Nephron progenitor cell (in vitro differentiated cells): ENCODE measurements at regions not wholly inside any gene's neighbourhood (a gene's known extent, or its start where the extent isn't known, plus 50 kb on each side); places are given as distances from the start of the nearest gene placed in this dataset.

Source experiments
- DNase-seq: peaks from one replicate; pipeline ENCODE4 v3.0.0; 2021
- H3K27ac Mint-ChIP-seq: 2 replicates; pipeline ENCODE4 v1.8.0; 2021; ENCODE audit warnings: mild to moderate bottlenecking, moderate library complexity, mixed read lengths
- H3K27me3 Mint-ChIP-seq: 2 replicates; pipeline ENCODE4 v1.8.0; 2021; ENCODE audit warnings: mild to moderate bottlenecking, low read depth, mixed read lengths; ENCODE audit not compliant: poor library complexity
- H3K36me3 Mint-ChIP-seq: 2 replicates; pipeline ENCODE4 v1.8.0; 2021; ENCODE audit warnings: low read depth, mixed read lengths
- H3K4me1 Mint-ChIP-seq: 2 replicates; pipeline ENCODE4 v1.8.0; 2021; ENCODE audit warnings: mixed read lengths
- H3K4me3 Mint-ChIP-seq: 2 replicates; pipeline ENCODE4 v1.8.0; 2021; ENCODE audit warnings: mild to moderate bottlenecking, moderate library complexity, mixed read lengths
- H3K9me3 Mint-ChIP-seq: 2 replicates; pipeline ENCODE4 v1.8.0; 2021; ENCODE audit warnings: mild to moderate bottlenecking, moderate library complexity, mixed read lengths
- TF ChIP-seq, protein P1 (sequence below): fragments of 200-600 bp; sonication (generic); IDR thresholded peaks from 2 replicates; pipeline ENCODE4 v1.5.0; 2021; ENCODE audit warnings: antibody characterized with exemption

DNA sequence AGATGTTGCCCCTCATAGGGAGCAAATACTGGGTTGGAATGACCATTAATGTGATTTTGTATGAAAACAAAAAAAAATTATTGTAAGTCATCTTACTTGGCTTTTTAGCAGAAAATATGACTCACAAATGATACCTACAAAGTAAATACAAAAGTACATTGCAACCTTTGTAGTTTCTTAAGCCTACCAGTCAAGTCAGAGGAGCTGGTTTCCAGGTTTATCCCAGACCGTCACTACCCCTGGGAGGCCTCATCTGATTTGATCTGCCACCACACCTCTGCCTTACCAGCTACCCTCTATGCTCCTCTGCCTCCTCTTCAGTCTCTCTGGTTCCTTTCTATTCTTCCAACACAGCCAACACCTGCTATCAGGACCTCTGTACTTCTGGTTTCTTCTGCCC is 349.9 kb upstream of the CCNH start:
- no peak for DNase-seq
- Mint-ChIP-seq H3K9me3 (no peaks in the 10 kb centered on the region), H3K4me3 (no peak overlapping the region), H3K27me3 (peaks cover 12% of the 10 kb centered on the region), H3K4me1 (no peaks in the 10 kb centered on the region), H3K36me3 (no peaks in the 10 kb centered on the region), H3K27ac (no peak overlapping the region)
- TF ChIP-seq, protein P1, sequence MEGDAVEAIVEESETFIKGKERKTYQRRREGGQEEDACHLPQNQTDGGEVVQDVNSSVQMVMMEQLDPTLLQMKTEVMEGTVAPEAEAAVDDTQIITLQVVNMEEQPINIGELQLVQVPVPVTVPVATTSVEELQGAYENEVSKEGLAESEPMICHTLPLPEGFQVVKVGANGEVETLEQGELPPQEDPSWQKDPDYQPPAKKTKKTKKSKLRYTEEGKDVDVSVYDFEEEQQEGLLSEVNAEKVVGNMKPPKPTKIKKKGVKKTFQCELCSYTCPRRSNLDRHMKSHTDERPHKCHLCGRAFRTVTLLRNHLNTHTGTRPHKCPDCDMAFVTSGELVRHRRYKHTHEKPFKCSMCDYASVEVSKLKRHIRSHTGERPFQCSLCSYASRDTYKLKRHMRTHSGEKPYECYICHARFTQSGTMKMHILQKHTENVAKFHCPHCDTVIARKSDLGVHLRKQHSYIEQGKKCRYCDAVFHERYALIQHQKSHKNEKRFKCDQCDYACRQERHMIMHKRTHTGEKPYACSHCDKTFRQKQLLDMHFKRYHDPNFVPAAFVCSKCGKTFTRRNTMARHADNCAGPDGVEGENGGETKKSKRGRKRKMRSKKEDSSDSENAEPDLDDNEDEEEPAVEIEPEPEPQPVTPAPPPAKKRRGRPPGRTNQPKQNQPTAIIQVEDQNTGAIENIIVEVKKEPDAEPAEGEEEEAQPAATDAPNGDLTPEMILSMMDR = no peak

DNA sequence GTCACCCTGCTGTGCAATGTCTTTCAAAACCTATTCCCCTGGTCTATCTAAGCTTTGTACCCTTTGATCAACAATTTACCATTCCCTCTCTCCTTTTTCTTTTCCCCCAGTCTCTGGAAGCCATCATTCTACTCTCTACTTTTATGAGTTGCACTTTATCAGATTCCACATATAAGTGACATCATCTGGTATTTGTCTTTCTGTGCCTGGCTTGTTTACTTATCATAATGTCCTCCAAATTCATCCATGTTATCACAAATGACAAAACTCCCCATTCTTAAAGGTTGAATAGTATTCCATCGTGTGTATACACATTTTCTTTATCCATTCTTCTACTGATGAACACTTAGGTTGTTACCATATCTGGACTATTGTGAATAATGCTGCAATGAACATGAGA is 344.2 kb upstream of the CCNH start:
- H3K27ac Mint-ChIP-seq = no peak overlapping the region
- no peak overlapping the region for H3K4me3 Mint-ChIP-seq
- TF ChIP-seq, protein P1 = no peak
- DNase-seq = no peak
- no peaks in the 10 kb centered on the region for H3K9me3 Mint-ChIP-seq
- H3K27me3 Mint-ChIP-seq = peaks cover 6% of the 10 kb centered on the region
- H3K4me1 Mint-ChIP-seq = no peaks in the 10 kb centered on the region
- no peaks in the 10 kb centered on the region for H3K36me3 Mint-ChIP-seq

DNA sequence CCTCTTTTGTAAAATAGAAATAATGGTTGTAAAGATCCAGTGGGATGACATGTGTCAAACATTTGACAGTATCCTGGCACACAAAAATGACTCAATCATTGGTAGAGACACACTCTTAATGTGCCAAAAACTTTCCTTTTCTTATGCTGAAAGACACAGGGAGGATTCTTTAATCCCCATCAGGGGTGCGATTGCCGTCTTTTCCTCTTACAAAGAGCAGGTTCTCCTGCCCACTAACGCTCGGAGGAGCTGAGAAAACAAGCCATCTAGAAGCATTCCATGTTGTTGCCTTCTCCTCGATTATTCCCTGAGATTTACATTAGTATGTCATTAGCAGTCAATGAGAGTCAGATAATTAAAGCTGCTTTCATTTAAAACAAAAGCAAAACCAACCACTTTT is 342.6 kb upstream of the CCNH start:
- Mint-ChIP-seq H3K27me3 (peaks cover 6% of the 10 kb centered on the region), H3K9me3 (no peaks in the 10 kb centered on the region), H3K4me3 (no peak overlapping the region), H3K36me3 (no peaks in the 10 kb centered on the region), H3K4me1 (no peaks in the 10 kb centered on the region), H3K27ac (no peak overlapping the region)
- TF ChIP-seq, protein P1 = no peak
- no peak for DNase-seq

DNA sequence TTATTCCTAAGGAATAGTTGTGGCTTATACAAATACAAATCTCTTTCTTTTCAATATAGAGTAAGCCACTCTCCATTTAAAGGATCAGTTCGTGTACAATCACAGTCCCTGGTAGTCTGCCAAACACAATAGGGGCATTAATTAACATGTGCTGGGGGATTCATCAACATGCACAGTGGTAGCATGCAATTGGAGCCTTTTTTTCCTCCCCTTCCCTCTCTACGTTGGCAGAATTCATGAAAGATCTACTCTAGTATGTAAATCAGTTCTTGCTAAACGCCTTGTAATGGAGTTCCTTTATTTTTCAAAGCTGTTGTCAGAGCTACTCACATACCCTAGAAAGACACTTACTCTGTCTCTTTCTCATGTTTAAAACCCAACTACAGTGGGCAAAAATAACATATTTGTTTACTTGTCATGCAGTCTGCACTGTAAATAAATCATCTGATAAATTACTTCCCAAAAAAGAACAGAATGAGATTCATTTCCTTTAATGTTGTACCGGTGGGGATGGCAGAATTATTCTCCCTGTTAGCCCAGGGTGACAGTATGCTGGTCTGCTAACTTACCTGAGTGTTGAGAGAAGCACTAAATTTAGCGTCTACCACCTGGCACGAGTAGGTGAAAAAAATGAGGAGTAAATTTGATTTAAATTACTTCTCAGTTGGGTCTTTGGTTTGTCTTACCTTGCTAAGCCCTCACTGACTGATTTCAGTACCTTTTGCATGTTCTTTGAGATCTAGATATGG is 341.5 kb upstream of the CCNH start:
- no peaks in the 10 kb centered on the region for H3K4me1 Mint-ChIP-seq
- no peaks in the 10 kb centered on the region for H3K36me3 Mint-ChIP-seq
- H3K27me3 Mint-ChIP-seq = peaks cover 3% of the 10 kb centered on the region
- TF ChIP-seq, protein P1 = no peak
- no peaks in the 10 kb centered on the region for H3K9me3 Mint-ChIP-seq
- H3K27ac Mint-ChIP-seq = no peak overlapping the region
- DNase-seq = no peak
- H3K4me3 Mint-ChIP-seq = no peak overlapping the region

DNA sequence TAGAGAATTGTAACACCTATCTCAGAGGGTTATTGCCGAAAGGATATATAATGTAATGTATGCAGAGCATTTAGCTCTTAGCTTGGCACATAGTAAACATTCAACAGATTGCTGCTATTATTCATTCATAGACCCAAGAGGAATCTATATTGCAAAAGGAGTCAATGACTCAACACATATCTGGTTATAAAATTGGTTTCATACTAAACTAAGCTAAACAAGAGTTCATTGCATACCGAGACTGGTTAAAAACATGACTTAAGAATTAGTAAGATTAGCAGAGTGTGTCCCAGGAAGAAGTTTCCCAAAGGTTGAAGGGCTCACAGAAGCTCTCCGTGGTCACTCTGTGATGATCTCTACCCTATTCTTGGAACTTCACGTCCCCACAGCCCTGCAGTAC is 339.6 kb upstream of the CCNH start:
- DNase-seq = no peak
- Mint-ChIP-seq H3K27ac (no peak overlapping the region), H3K9me3 (no peaks in the 10 kb centered on the region), H3K4me1 (no peaks in the 10 kb centered on the region), H3K36me3 (no peaks in the 10 kb centered on the region), H3K4me3 (no peak overlapping the region), H3K27me3 (peaks cover 3% of the 10 kb centered on the region)
- TF ChIP-seq, protein P1 = no peak

DNA sequence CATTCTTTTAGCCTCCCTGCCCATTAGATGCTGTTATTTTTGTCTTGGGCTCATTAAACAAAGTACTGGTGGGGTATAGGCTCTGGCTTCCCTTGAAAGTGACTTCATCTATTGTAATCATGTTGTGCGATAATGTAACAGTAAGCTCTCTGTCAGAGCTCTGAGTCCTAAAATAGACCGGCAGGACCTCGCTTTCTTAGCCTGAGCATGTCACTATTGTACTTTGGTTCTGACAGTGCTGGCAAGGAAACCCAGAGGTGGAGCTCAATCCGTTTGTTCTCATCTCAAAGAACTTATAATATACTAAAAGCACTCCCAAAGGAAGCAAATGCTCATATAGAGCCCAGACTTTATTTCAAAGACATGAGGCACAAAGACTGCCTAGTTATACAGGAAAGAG is 339.1 kb upstream of the CCNH start:
- H3K27me3 Mint-ChIP-seq = peaks cover 3% of the 10 kb centered on the region
- no peaks in the 10 kb centered on the region for H3K36me3 Mint-ChIP-seq
- no peaks in the 10 kb centered on the region for H3K9me3 Mint-ChIP-seq
- H3K4me3 Mint-ChIP-seq = no peak overlapping the region
- TF ChIP-seq, protein P1 = no peak
- no peaks in the 10 kb centered on the region for H3K4me1 Mint-ChIP-seq
- H3K27ac Mint-ChIP-seq = no peak overlapping the region
- DNase-seq = no peak
